ENCODE measurements at regions not wholly inside any gene's neighbourhood (a gene's known extent, or its start where the extent isn't known, plus 50 kb on each side); places are given as distances from the start of the nearest gene placed in this dataset.

DNA sequence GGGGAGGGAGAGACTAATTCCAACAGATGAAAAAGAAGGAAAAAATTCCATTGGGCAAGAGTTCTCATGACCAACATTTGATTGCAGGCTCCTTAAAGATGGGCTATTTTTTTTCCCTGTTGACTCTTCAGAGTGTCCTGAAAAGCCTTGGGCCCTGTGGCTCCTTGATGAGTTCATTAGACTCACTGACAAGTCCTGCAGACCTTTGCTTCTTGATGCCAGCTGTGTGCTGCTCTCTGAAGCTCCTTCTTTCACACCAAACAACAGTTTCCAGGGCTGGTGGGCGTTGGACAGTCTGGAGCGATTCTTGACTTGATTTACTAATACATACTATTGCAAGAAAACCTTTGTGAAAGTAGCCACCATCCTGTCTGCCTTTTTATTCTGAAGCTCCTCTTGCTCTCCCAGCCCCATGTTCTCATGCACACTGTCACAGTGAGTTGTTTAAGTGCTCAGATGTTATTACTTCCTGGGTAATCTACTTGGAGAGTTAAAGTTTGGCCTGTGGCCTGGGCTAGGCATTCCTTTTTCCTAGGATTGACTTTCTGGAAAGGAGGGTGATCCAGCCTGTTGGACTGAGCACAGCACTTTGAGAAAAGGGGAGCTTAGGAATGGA is 250.3 kb downstream of the PTEN start:
- 85 to 98% (median 96%) methylated on average over 2 of the region's 2 CpGs for WGBS, 3 donors

DNA sequence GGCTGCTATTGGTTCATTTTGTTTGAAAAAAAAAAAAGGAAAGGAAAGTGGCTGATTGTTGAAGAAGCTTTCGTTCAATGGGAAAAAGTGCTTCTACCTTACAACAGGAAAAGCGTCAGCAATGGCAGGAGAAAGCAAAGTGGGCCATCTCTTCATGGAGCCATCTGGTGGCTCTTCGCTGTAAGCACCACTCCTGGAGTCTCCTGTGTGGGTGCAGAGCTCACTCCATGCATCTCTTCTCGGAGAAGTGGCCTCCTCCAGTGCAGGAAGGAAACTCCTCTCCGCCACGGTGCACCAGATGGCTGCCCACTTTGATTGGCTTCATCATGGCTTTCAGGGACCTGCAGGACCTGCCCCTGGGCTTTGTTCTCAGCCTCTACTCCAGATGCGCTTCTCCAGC is 250.9 kb downstream of the PTEN start:
- DNase-seq (peak; percentile 60 to 77), FAIRE-seq (no peak)
- no peaks in the 10 kb centered on the region for H3K4me1 ChIP-seq (ENCODE audit: control insufficient read depth in 3 of 3, insufficient read depth in 2 of 3, low read depth in 1 of 3, low read length in 2 of 3)
- WGBS, 3 donors: 60 to 71% (median 67%) methylated on average over 7 of the region's 7 CpGs
- H3K4me3 ChIP-seq (ENCODE audit: low read depth in 1 of 3, low read length in 3 of 3): no peak overlapping the region
- H3K27ac ChIP-seq (ENCODE audit: low read depth in 1 of 3, low read length in 2 of 3): no peak overlapping the region
- no peaks in the 10 kb centered on the region for H3K27me3 ChIP-seq (ENCODE audit: control insufficient read depth in 3 of 3, insufficient read depth in 3 of 3, low read length in 3 of 3)
- H3K9me3 ChIP-seq (ENCODE audit: control insufficient read depth in 2 of 2, insufficient read depth in 1 of 2, low read depth in 1 of 2, low read length in 1 of 2): no peaks in the 10 kb centered on the region
- no peaks in the 10 kb centered on the region for H3K36me3 ChIP-seq (ENCODE audit: control insufficient read depth in 3 of 3, insufficient read depth in 2 of 3, low read depth in 1 of 3, low read length in 3 of 3)

More for the DNA sequence above, 250.3 kb downstream of the PTEN start:
- no peaks in the 10 kb centered on the region for H3K27me3 ChIP-seq (ENCODE audit: control insufficient read depth in 3 of 3, insufficient read depth in 3 of 3, low read length in 3 of 3)
- H3K9me3 ChIP-seq (ENCODE audit: control insufficient read depth in 2 of 2, insufficient read depth in 1 of 2, low read depth in 1 of 2, low read length in 1 of 2): no peaks in the 10 kb centered on the region
- no peaks in the 10 kb centered on the region for H3K36me3 ChIP-seq (ENCODE audit: control insufficient read depth in 3 of 3, insufficient read depth in 2 of 3, low read depth in 1 of 3, low read length in 3 of 3)
- FAIRE-seq: no peak
- H3K4me1 ChIP-seq (ENCODE audit: control insufficient read depth in 3 of 3, insufficient read depth in 2 of 3, low read depth in 1 of 3, low read length in 2 of 3): no peaks in the 10 kb centered on the region
- no peak for DNase-seq
- H3K4me3 ChIP-seq (ENCODE audit: low read depth in 1 of 3, low read length in 3 of 3): no peak overlapping the region
- no peak overlapping the region for H3K27ac ChIP-seq (ENCODE audit: low read depth in 1 of 3, low read length in 2 of 3)

DNA sequence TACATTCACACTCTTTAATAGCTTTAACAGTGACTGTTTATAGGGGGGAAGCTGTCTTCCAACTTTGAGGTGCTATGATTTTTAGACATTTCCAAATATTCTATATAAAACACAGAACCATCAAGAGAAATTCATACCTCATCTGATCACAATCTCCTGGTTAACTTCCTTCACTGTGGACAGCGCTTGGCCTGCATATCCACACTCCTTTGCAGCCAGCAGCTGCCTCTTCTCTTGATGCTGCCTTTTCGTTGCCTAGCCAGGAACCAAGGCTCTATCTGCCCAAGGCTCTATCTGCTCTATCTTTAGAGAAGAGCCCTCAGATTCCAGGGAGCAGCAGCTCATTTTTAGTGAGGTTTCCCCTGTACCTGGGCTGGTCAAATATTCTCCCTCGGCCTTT is 252.0 kb downstream of the PTEN start:
- Histone ChIP-seq H3K9me3 (ENCODE audit: control insufficient read depth in 2 of 2, insufficient read depth in 1 of 2, low read depth in 1 of 2, low read length in 1 of 2) (no peaks in the 10 kb centered on the region), H3K27me3 (ENCODE audit: control insufficient read depth in 3 of 3, insufficient read depth in 3 of 3, low read length in 3 of 3) (no peaks in the 10 kb centered on the region), H3K4me1 (ENCODE audit: control insufficient read depth in 3 of 3, insufficient read depth in 2 of 3, low read depth in 1 of 3, low read length in 2 of 3) (no peaks in the 10 kb centered on the region), H3K36me3 (ENCODE audit: control insufficient read depth in 3 of 3, insufficient read depth in 2 of 3, low read depth in 1 of 3, low read length in 3 of 3) (no peaks in the 10 kb centered on the region), H3K27ac (ENCODE audit: low read depth in 1 of 3, low read length in 2 of 3) (no peak overlapping the region), H3K4me3 (ENCODE audit: low read depth in 1 of 3, low read length in 3 of 3) (no peak overlapping the region)
- no peak for DNase-seq
- 91 to 97% (median 94%) methylated on average over 3 of the region's 3 CpGs for WGBS, 3 donors
- no peak for FAIRE-seq

DNA sequence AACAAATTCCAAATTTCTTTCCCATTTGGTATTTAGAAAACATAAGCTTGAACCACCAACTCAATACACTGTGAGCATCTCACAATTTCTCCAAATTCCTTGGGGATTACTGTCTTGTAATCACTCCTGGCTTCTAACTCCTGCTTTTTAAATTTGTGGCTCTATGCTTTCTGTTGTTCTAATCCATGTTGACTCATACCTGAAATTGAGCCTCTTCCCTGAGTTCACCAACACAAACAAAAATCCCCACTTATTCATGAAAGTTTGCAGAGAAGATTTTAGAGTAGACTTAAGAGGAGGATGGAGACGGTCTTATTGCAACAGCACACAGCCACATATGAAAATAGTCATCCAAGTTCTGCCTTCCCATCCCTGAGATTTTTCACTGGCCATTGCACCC is 252.5 kb downstream of the PTEN start:
- no peak for FAIRE-seq
- WGBS, 3 donors: 56 to 88% (median 88%) methylated on average over 1 of the region's 1 CpG

DNA sequence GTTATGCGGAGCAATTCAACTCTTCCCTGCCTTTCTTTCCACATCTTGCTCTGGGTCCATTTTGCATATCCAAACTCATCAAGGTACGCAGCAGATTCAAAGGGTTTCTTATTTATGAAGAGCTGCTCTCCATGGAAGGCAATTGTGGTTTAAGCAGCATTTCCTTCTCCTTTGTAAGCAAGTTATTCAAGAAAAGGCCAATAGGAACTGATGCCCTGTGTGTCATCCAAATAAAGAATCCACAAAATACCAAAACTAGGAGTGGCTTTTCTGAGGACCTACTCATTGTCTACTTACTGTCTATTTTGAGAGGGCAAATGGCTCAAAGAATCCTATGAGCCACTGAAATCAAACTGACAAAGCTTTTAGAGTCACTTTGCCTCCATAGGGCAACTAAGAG is 253.1 kb downstream of the PTEN start:
- H3K4me3 ChIP-seq (ENCODE audit: low read depth in 1 of 3, low read length in 3 of 3): no peak overlapping the region

More for the DNA sequence above, 252.5 kb downstream of the PTEN start:
- Histone ChIP-seq H3K27ac (ENCODE audit: low read depth in 1 of 3, low read length in 2 of 3) (no peak overlapping the region), H3K27me3 (ENCODE audit: control insufficient read depth in 3 of 3, insufficient read depth in 3 of 3, low read length in 3 of 3) (no peaks in the 10 kb centered on the region), H3K36me3 (ENCODE audit: control insufficient read depth in 3 of 3, insufficient read depth in 2 of 3, low read depth in 1 of 3, low read length in 3 of 3) (no peaks in the 10 kb centered on the region), H3K9me3 (ENCODE audit: control insufficient read depth in 2 of 2, insufficient read depth in 1 of 2, low read depth in 1 of 2, low read length in 1 of 2) (no peaks in the 10 kb centered on the region), H3K4me1 (ENCODE audit: control insufficient read depth in 3 of 3, insufficient read depth in 2 of 3, low read depth in 1 of 3, low read length in 2 of 3) (no peaks in the 10 kb centered on the region), H3K4me3 (ENCODE audit: low read depth in 1 of 3, low read length in 3 of 3) (no peak overlapping the region)
- no peak for DNase-seq

DNA sequence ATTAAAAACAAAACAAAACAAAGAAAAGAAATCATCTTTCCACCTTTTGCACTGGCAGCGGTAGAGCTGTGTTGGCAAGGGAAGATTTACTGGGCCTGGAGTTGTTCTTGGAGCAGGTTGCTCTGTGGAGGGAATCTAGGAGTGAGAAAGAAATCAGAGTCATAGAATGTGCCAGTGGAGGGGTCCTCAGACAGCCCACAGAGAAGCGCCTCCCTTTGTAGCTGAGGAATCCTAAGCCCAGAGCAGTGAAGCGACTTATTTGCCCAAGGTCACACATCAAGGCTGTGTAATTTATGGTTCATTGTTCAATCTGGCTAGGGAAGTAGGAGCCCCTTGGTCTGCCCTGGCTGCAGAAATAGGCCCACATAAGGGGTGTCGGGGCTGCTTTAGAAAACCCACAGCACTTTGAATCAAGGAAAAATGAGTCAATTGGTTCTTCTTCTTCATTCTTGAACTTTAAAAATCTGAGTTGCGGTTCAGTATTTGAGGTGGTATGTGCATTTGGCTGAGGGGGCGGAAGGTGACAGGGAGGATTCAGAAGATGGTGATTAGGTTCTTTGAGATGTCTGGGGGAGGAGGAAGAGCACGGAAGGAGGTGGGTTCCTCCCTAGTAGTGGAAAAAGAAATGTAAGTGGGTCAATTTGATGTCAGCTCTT is 253.7 kb downstream of the PTEN start:
- Histone ChIP-seq H3K4me1 (ENCODE audit: control insufficient read depth in 3 of 3, insufficient read depth in 2 of 3, low read depth in 1 of 3, low read length in 2 of 3) (no peaks in the 10 kb centered on the region), H3K4me3 (ENCODE audit: low read depth in 1 of 3, low read length in 3 of 3) (no peak overlapping the region), H3K27me3 (ENCODE audit: control insufficient read depth in 3 of 3, insufficient read depth in 3 of 3, low read length in 3 of 3) (no peaks in the 10 kb centered on the region), H3K27ac (ENCODE audit: low read depth in 1 of 3, low read length in 2 of 3) (no peak overlapping the region), H3K36me3 (ENCODE audit: control insufficient read depth in 3 of 3, insufficient read depth in 2 of 3, low read depth in 1 of 3, low read length in 3 of 3) (no peaks in the 10 kb centered on the region), H3K9me3 (ENCODE audit: control insufficient read depth in 2 of 2, insufficient read depth in 1 of 2, low read depth in 1 of 2, low read length in 1 of 2) (no peaks in the 10 kb centered on the region)
- 79 to 83% (median 80%) methylated on average over 7 of the region's 7 CpGs for WGBS, 3 donors
- DNase-seq (no peak), FAIRE-seq (no peak)

More for the DNA sequence above, 253.1 kb downstream of the PTEN start:
- H3K36me3 ChIP-seq (ENCODE audit: control insufficient read depth in 3 of 3, insufficient read depth in 2 of 3, low read depth in 1 of 3, low read length in 3 of 3): no peaks in the 10 kb centered on the region
- WGBS, 3 donors: 93 to 95% (median 94%) methylated on average over 2 of the region's 2 CpGs
- H3K4me1 ChIP-seq (ENCODE audit: control insufficient read depth in 3 of 3, insufficient read depth in 2 of 3, low read depth in 1 of 3, low read length in 2 of 3): no peaks in the 10 kb centered on the region
- FAIRE-seq (no peak), DNase-seq (no peak)
- no peaks in the 10 kb centered on the region for H3K9me3 ChIP-seq (ENCODE audit: control insufficient read depth in 2 of 2, insufficient read depth in 1 of 2, low read depth in 1 of 2, low read length in 1 of 2)
- H3K27me3 ChIP-seq (ENCODE audit: control insufficient read depth in 3 of 3, insufficient read depth in 3 of 3, low read length in 3 of 3): no peaks in the 10 kb centered on the region
- no peak overlapping the region for H3K27ac ChIP-seq (ENCODE audit: low read depth in 1 of 3, low read length in 2 of 3)

DNA sequence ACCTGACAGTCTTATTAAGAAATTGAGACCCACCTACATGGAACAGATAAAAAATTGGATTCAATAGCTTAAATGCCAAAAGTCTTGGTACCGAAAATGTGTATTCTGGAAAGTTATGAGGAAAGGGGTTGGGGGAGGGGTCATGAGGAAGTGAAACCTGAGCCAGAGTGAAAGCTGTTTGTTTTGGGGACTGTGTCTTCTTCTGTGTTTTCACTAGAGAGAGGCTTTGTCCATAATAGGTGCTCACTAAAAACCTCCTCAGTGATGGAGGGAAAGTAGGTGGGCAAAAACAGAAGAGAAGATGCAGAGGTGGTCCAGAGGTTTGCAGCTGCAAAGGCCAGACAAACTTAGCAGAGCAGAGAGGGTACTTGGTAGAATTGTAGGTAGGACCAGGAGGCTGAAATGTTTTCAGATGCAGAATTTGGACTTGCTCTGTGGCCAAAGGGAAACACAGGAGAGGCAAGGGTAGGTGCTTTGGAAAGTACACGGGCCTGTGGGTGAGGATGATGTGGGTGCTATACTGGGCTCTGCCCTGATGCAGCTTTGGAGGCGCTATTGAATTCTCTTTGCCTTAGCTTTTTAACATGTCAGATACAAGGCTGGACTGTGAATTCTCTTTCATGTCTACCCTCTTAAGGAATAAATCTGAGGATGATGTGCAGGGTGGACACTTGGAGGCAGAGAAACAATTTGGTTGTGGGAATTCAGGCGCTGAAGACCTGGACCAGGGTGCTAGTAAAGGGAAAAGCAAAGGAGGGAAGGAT is 254.6 kb downstream of the PTEN start:
- FAIRE-seq: no peak
- no peak overlapping the region for H3K4me3 ChIP-seq (ENCODE audit: low read depth in 1 of 3, low read length in 3 of 3)
- WGBS, 3 donors: 81 to 95% (median 85%) methylated on average over 4 of the region's 4 CpGs

DNA sequence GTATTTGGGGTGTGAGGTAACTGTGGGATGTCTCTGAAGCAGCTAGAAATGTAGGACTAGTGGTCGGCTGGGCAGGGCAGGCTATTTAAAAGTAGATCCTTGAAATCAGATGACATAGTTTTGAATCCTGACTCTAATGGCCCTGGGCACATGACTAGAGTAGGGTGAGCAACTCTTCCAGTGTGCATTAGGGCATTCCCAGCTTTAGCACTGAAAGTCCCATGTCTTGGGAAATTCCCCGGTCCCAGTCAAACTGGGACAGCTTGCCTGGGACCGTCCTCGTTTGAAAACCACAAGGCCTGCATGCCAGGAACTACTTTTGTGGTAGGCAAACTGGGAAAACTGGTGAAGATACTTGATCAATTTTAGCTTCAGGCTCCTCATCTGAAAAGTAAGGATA is 255.3 kb downstream of the PTEN start:
- H3K9me3 ChIP-seq (ENCODE audit: control insufficient read depth in 2 of 2, insufficient read depth in 1 of 2, low read depth in 1 of 2, low read length in 1 of 2): no peaks in the 10 kb centered on the region
- no peaks in the 10 kb centered on the region for H3K27me3 ChIP-seq (ENCODE audit: control insufficient read depth in 3 of 3, insufficient read depth in 3 of 3, low read length in 3 of 3)
- H3K4me1 ChIP-seq (ENCODE audit: control insufficient read depth in 3 of 3, insufficient read depth in 2 of 3, low read depth in 1 of 3, low read length in 2 of 3): no peaks in the 10 kb centered on the region
- H3K4me3 ChIP-seq (ENCODE audit: low read depth in 1 of 3, low read length in 3 of 3): no peak overlapping the region
- no peaks in the 10 kb centered on the region for H3K36me3 ChIP-seq (ENCODE audit: control insufficient read depth in 3 of 3, insufficient read depth in 2 of 3, low read depth in 1 of 3, low read length in 3 of 3)
- DNase-seq (no peak), FAIRE-seq (no peak)
- 69 to 88% (median 79%) methylated on average over 4 of the region's 4 CpGs for WGBS, 3 donors
- no peak overlapping the region for H3K27ac ChIP-seq (ENCODE audit: low read depth in 1 of 3, low read length in 2 of 3)

More for the DNA sequence above, 254.6 kb downstream of the PTEN start:
- H3K27ac ChIP-seq (ENCODE audit: low read depth in 1 of 3, low read length in 2 of 3): no peak overlapping the region
- H3K36me3 ChIP-seq (ENCODE audit: control insufficient read depth in 3 of 3, insufficient read depth in 2 of 3, low read depth in 1 of 3, low read length in 3 of 3): no peaks in the 10 kb centered on the region
- H3K9me3 ChIP-seq (ENCODE audit: control insufficient read depth in 2 of 2, insufficient read depth in 1 of 2, low read depth in 1 of 2, low read length in 1 of 2): no peaks in the 10 kb centered on the region
- H3K4me1 ChIP-seq (ENCODE audit: control insufficient read depth in 3 of 3, insufficient read depth in 2 of 3, low read depth in 1 of 3, low read length in 2 of 3): no peaks in the 10 kb centered on the region
- H3K27me3 ChIP-seq (ENCODE audit: control insufficient read depth in 3 of 3, insufficient read depth in 3 of 3, low read length in 3 of 3): no peaks in the 10 kb centered on the region
- DNase-seq: peak; percentile 14 to 30

All from small intestine (tissue), 7 donors.